Umbilical cord (tissue), 1 donor: ENCODE measurements at regions not wholly inside any gene's neighbourhood (a gene's known extent, or its start where the extent isn't known, plus 50 kb on each side); places are given as distances from the start of the nearest gene placed in this dataset.

Source experiments
- DNase-seq: peaks from one replicate; pipeline ENCODE4 v3.0.0-alpha.2; 2015; ENCODE audit warnings: low spot score

DNA sequence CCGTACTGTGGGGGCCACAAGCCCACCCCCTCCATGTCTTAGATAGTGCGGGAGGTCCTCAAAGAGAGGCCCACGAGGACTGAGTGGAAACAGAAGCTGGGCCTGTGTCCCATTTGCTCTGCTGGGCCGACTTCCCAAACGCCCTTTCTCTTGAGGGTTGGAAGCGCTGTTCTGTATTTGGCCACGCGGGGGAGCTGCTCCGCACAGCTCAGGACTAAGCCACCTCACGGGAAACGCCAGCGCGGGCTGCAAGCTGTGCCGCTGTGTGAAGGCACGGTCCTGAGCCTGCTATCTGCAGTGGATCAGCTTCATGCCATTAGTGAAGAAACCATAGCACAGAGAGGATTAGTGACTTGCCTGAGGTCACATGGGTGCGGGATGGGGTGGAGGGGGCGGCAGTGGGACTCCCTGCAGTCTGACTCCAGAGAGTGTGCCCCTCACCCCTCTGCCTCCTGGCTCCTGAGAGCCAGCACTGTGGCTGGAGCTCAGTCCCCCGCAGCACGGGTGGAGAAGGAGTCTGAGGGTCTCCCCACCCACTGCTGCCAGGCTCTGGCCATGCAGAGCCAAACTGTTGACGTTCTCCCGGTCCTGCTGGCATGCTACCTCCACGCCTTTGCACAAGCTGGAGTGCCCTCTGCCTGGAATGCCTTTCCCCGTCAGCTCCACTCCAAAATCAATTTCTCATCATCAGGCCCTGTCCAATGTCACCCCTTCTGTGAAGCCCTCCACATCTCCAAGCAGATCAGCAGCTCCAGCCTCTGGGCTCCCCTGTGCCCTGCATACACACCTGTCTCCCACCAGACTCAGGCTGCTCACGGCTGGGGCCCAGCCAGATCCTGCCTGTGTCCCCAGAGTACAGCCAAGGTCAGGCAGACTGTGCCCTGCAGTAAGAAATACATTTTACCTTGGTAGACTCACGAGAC is 51.5 kb upstream of the LRRC32 start:
- DNase-seq, result peak; percentile 91

- DNase-seq, result no peak
Observed at GRCh38 chr11:76723142-76723541, 52.6 kb upstream of the LRRC32 start.

- no peak for DNase-seq
Observed at GRCh38 chr11:76723548-76723947, 53.0 kb upstream of the LRRC32 start.

DNA sequence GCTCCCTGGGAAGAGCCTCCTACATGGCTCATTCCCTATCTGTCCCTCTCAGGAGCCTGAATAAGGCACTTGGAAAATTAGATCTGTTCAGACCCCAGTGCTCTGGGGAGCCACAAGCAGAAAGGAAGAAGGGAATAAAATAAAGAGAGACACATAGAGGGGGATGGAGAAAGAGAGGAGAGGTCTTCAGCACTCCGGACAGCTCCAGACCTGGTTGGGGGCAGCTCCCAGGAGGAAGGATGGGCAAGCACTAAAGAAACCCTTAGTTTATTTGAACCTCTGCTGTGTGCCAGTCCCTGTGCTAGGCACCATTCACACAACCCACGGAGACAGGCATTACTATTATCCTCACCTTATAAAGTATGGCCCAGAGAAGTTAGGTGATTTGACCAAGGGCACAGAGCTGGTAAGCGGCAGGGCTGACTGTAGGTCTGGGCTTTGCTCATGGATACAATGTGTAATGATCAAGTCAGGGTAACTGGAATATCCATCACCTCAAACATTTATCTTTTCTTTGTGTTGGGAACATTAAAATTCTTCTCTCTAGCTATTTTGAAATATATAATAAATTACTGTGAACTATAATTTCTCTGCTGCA is 53.7 kb upstream of the LRRC32 start:
- no peak for DNase-seq

- no peak for DNase-seq
Observed at GRCh38 chr11:76728227-76728626, 54.9 kb upstream of the TSKU start.

DNA sequence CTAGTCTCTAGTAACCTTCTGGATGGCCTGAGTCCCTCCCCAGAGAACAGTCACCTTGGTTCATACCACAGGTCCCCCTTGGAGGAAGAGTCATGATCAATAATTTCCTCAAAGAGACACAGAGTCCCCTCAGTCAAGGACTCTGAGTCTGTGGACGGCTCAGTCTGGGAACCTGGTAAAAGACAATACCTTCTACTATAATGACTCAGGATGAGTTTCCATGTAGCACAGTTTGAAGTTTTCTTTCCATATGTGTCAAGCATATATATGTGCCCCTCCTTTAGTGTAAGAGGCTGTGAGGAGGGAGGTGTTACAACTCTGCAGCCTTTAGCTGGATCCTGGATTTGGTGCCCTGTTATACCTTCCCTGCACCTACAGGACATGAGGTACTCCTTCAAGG is 54.4 kb upstream of the TSKU start:
- no peak for DNase-seq

- no peak for DNase-seq
Observed at GRCh38 chr11:76729214-76729613, 53.9 kb upstream of the TSKU start.

DNA sequence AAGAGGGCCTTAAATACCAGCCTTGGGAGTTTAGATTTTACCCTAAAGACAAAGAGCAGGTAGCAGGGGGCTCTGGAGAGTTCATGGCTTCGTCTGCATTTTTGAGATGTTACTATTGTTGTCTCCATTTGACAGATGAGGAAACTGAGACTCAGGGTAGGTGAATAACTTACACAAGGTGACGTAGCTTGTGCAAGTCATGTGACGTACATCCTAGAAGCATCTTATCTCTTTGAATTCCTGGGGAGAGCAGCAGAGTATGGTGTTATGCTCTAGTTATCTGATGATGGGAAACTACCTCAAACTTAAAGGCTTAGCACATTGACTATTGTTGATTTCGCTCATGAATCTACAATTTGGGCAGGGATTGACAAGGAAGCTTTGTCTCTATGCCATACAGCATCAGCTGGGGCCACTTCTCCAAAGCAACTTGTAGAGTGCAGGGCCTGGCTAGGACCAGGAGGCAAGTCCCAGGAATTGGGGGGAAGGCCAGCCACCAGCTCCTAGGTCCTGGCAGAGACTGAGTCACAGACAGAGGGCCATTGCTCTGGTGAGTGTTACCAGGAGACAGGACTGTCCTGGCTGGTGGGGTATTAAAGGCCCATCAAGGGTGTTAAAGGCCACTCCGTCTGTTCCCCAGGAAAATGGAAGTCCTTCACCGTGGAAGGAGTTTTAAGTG is 52.1 kb upstream of the TSKU start:
- DNase-seq, result no peak

- DNase-seq, result no peak
Observed at GRCh38 chr11:76732643-76733042, 50.5 kb upstream of the TSKU start.
